HG03575 (cell line): ENCODE measurements at regions not wholly inside any gene's neighbourhood (a gene's known extent, or its start where the extent isn't known, plus 50 kb on each side); places are given as distances from the start of the nearest gene placed in this dataset.
"Not testable (repeated sequence)": the region's sequence is repeated elsewhere in the genome, so short reads cannot be mapped to it uniquely, and the experiment has no call there.

Experiments
- ATAC-seq: cut with Tn5 transposase; IDR thresholded peaks from one replicate; pipeline ENCODE4 v1.9.1; 2021; ENCODE audit not compliant: unreplicated experiment, insufficient number of reproducible peaks, low FRiP score; ENCODE audit errors: extremely low read depth

DNA sequence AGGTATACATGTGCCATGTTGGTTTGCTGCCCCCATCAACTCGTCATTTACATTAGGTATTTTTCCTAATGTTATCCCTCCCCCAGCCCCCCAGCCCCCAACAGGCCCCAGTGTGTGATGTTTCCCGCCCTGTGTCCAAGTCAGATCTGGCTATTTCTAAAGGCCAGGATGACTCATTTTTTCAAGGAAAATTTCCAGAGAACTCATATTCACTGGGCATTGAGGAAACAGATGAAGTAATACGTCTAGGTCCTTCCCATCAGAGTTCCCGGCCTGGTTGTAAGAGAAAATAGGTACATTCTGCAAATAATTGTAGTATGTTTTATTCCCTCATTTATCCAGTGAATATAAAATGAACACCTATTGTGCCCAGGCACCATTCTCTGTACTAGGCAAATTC, 345.2 kb downstream of the BCL11B start:
- no peak for ATAC-seq

DNA sequence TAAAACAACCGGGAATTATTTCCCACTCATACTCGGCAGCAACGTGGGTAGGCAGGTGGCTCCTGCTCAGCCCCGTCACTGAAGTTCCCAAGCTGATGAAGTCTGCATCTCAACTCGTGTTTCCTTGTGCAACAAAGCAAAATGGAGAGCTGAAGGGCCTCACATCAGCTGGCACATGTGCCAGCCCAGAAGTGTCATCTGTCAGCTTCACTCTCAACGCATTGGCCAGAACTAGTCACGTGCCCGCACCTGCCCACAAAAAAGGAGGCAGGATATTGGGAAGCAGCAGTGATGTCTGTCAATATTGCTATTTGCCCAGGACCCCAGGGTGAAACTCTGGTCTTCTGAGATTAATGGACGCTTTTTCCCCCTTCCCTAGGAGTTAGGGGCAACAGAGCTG, 344.0 kb downstream of the BCL11B start:
- no peak for ATAC-seq

DNA sequence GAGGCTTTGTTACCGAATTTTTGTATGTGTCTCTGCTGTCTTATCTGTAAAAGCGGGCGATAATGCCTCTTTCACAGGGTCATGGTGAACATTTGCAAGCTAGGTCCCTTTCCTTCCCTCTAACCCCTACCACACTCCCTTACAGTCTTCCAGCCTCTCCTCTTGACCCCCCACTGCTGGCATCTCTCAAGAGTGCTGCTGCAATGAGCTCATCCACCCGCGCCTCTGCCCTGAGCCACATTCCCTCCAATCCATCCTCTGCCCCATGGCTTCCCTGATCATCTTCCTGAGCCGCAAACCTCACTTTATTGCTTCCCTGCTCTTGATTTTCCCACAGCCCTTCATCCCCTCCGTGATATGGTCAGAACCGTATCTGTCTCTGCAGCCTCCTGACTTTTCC, 343.6 kb downstream of the BCL11B start:
- ATAC-seq, result no peak

DNA sequence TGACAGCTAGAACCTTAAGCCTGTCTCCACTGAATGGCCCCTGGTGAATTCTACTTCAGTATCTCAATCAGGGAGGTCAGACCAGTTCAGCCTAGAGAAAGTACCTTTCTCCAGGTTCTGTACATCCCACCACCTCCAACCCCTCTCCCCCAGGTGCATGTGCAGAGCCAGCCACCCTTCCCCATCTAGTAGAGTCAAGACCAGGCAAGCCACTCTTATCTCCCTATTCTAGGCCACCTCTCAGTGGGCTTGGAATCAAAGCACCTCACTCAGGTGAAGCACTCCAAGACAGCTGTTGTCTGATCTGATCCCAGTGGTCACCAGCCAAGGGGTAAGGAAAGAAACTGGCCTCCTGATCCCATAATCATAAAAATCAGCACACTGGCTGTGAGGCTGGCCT, 340.9 kb downstream of the BCL11B start:
- no peak for ATAC-seq

DNA sequence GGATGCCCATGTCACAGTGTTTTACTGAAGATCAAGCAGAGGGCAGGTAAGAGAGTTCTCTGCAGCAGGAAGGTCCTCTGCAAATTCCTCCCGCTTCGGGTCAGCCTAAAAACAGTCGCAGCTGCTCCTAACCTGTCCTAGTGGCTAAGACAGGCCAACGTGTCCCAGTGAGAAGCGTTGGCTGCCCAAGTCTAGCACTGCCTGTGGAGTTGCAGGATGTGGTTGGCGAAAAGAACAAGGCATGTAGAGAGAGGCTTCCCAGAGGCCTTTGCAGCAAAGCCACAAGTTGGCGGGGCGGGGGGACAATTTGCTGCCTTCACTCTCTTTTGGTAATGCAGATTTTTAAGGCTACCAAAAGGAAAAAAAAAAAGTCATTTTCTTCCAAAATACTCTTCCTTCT, 340.1 kb downstream of the BCL11B start:
- ATAC-seq, result no peak

DNA sequence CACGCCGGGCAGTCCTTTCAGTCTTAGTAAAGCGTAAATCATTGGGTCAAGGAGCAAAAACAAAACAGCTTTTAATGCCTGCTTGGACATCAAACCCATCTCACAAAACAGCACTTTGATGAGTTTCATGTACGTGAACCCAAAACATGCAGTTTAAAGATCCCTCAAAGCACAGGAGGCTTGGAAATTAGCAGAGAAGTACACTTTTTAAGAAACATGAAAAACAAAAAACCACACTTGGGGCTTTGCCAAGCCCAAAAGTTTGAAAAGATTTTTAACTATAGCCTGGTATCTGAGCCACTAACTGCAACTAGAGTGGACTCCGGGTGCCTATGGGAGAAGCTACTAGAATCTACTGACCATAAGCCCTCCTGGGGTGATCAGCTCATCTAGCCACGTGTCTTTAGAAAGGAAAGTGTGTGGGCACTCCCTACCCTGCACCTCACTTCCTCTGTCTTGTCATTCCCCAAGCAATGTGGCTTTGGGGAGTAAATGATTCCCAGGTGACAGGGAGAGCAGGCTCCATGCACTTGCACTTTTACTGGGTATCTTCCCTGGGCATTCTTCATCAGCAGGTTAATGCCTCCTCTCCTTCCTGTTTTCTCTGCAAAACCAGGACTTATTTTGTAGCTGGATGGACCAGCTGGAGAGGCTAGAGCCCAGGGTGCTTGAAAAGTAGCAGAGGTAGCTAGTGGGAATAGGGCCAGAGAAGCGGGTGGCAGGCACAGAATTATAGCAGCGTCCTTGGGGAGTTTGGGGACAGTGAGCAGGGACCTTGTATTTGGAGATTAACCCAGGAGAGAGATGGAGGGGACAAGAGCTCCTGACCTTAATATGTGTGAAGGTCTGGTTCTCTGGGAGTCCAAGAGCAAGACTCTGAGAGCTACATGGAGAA, 339.3 kb downstream of the BCL11B start:
- ATAC-seq, result no peak

DNA sequence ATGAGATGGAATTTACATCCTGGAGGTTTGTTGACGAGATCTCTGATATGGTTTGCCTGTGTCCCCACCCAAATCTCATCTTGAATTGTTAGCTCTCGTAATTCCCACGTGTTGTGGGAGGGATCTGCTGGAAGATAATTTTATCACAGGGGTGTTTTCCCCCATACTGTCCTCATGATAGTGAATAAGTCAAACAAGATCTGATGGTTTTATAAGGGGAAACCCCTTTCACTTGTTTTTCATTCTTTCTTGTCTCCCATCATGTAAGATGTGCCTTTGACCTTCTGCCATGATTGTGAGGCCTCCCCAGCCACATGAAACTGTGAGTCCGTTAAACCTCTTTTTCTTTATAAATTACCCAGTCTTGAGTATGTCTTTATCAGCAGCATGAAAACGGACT, 337.4 kb downstream of the BCL11B start:
- not testable (repeated sequence) for ATAC-seq

DNA sequence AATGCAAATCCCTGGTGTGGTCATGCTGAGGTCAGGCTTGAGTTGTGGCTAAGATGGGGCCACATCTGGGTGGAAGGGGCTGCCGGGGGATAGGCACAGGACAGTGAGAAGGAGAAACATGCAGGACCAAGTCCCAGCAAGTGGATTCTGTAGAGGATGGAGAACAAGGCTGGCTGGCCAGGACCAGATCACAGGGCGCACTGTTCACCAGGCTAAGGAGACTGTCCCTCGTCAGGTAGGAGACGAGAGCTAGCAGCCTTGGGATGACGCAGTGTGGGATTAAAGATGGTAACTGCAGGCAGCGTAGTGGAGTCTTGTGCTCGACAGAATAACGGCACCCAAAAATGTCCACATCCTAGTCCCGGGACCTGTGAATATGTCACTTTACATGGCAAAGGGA, 336.1 kb downstream of the BCL11B start:
- ATAC-seq, result no peak

DNA sequence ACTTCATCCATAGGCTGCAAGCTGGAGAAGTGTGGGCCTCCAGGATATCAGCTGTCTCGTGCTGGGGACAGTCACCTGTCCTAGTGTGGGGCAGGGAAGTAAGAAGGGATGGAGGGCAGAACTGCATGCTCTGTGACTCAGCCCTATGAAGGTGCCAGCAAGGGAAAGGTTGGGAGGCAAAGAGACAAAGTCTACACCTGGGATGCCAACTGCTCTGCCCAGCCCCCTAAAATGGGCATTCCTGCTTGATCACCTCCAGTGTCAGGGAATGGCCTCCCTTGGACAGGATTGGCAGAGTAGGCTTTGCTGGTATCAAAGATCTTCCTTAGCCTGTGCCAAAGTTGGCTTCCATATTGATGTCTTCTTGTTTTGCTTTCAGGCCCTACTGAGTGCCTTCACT, 335.0 kb downstream of the BCL11B start:
- ATAC-seq, result no peak

DNA sequence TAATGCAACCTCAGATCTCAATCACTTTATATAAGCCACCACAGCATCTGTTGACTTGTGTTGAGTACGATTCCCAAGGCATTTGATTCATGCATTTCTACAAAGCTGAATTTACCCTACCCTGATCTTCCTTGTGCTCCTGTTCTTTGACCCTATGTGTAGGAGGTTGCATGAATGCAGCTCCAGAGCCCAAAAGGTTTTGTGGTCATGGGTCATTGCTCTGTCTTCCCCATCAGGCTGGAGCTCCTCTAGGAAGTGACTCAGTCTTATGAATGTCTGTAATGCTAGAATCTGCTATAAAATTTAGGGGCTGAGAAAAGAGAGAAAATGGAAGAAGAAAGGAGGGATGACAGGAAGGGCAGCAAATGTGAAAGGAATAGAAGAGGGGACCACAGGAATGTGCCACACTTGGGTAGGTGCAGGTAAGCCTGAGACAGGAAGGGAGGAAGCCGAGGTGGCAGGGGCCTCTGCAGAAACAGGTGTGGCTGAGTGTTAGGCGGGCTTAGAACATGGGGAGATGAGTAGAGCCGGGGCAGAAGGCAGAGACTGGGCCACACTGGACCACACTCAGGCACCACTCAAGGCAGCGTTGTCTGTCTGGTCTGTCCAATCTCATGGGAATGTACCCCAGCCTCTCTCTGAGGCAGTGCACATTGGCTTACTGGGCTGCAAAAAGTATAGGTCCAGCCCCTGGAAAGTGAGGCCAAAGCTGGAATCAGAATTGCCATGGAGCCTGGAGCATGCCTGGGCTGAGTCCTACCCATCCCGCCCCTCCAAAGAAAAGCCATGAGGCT, 334.1 kb downstream of the BCL11B start:
- ATAC-seq, result no peak

DNA sequence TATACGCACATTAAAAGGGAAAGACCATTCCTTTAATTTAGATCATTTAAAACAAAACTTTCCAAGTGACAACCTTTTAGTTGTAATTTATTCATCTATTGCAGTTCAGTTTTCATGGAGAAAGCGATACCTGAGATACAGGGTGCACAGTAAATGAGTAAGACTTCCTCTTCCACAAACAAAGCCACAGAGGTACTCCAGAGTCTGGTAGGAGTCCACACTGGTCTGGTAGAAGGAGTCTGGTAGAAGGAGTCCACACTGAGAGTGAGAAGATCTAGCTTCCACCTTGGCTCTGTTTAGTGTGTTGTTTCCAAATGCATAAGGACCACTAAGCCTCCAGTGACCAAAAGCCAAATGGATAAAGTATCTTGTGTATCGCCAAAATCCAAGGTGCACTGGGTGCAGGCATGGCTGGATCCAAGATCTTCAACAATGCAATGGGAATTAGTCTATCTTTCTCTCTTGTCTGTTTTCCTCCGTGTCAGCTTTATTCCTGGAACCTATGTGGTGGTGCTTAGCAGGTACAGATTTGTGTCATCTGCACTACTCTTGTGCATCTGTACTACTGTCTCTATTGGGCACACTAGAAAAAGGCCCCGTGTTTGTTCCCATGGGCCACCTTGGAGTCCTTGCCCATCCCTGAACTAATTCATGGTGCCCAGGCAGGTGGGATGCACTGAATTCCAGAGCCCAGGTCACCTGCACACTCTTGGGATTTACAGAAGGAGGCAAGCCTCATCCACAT, 331.1 kb downstream of the BCL11B start:
- ATAC-seq, result no peak

DNA sequence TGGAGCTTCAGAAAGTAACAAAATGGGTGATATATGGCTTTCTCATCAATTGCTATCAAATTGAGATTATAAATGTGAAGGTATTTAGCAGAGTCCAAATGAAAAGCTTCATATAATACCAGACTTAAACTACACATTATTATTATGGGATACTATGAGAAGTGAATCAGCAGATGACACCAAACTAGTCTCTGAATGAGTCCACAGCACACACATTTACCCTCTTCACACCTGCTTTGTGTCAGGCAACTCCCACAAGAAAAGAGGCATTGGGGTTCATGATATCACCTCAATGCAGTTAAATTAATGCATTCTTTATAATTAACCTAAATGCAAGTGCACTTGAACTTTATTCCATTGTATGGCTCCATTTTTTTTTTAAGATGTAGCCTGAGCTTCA, 330.5 kb downstream of the BCL11B start:
- no peak for ATAC-seq

DNA sequence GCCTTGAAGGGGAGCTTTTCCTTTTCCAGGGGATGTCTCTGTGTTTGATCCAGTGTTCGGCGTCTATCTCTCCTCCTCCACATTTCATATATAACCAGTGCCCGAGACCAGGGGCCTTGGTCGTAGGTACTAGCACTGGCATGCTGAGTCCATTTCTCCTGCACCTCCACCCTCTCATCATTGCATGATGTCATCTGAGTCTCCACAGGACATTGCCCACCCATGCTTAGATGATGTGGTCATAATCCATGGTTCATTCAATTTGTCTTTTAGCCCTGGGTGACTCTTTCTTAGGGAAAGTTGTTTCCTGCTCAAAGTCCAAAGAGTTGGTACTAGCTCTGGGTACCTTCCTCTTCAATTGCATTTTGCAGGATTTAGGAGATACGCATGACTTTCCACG, 328.1 kb downstream of the BCL11B start:
- no peak for ATAC-seq

DNA sequence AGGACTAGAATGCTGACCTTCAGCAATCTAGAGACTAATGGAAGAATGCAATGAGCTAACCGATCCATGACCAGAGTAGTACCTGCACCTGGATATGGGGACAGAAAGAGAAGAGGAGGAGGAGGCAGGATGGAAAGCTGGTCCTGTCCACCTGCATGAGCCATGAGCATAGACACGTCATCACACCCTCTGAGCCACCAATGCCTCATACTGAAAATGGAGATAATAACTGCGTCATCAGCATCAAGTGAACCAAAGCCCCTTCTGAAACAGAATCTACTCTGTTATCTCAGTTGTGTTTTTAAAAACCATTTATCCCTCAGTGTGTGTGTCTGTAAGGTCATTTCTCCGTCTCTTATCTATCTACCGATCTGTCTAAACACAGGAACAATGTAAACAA, 327.0 kb downstream of the BCL11B start:
- no peak for ATAC-seq

DNA sequence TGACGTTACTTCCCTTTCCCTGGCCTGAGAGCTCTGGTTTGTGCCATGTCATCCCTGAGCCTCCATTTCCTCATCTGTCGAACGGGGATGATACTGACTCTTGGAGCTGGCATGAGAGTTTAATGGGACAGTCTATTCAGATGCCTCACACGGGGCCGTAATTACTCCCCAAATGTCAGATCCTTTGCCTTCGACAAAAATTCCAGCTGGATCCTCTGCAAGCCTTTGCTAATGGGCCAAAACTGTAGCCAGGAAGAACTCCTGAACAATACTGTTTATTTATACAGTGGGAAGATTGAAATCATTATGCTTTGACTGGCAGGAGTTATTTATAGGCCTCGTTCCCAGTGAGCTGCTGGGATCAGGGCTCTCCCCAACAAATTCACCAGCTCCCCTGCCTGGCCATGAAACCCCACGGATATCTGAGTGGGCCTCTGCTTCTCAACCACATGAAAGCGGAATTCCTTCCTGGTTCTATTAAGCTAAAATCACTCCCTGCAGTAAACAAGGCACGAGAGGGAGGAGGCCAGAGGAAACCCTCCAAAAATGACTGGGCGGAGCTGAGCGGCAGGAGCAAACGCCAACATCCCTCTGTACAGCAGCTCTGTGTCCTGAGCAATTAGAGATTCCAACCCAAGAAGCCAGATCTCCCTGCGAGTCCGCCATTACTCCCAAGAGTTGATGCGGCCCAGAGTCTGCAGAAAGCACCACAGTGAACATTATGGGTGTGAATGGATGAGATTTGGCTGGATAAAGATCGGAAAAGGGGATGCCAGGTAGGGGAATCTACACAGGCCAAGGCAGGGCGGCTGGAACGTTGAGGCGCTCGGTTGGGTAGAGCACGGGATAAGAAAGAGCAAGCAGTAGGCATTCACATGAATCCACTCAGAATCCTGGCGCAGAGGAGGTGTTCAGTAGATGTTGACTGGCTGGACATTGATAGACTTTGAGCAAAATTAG, 326.1 kb downstream of the BCL11B start:
- no peak for ATAC-seq

DNA sequence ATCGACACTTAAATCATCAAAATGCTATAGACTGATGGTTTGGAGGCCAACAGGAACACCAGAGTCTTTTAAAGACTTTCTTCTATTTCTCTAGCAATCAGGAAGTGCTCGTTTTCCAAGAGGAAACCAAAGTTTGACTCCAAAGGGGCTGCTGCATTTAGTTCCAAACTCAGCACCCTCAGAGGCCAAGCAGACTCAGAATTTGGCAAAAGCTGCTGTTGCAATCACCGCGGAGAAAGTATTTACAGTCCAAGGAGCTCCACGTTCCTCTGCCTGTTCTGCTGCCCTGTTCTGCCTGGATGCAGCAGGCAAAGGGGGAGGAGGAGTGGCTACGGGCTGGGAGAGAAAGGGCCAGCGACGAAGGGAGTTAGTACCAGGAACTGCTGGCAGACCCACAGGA, 325.1 kb downstream of the BCL11B start:
- no peak for ATAC-seq

DNA sequence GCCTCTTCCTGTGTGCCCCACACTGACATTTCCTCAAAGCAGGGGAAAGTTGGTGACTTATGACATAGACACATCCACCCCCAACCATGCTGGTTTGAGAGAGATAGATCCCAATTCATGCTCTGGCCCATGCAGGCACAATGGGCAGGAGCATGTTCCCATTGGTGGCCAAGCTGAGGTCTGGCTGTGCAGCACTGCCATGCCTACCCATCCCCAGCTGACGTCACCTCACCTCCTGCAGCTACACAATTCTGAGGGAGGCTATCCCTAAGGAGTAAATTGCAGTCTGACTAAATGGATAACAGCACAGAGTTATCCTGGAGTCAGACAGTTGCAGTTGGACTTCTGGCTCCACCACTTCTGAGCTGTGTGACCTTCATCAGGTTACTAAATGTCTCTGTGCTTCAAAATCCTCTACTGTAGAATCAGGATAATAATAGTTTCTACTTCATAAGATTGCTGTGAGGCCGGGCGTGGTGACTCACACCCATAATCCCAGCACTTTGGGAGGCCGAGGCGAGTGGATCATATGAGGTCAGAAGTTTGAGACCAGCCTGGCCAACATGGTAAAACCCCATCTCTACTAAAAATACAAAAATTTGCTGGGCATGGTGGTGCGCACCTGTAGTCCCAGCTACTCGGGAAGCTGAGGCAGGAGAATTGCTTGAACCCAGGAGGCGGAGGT, 323.9 kb downstream of the BCL11B start:
- no peak for ATAC-seq

DNA sequence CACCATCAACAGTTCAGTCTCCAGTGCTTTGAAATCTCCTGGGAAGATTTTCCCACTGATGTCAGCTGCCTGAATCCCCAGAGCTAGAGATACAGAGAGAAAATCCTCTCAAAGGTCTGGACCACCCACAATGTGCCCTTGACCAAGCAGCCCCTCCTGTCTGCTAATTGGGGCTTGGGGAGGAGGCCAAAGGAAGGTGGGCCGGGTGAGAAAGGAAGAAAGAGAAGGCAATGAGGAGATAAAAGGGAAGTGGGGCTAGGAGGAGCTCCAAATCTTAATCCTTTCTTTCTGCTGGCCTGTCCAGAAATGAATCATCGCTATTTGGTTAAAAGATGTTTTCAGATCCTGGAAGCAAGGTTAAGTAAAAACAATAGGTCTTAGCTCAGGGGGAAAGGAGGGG, 322.9 kb downstream of the BCL11B start:
- no peak for ATAC-seq
